Tibial nerve (tissue), 4 donors: ENCODE measurements at regions not wholly inside any gene's neighbourhood (a gene's known extent, or its start where the extent isn't known, plus 50 kb on each side); places are given as distances from the start of the nearest gene placed in this dataset.

Experiments used
- EP300 ChIP-seq, 2 donors: sonication (generic); formaldehyde crosslinking; IDR thresholded peaks; one replicate each; pipeline ENCODE4 v1.6.1; 2017; ENCODE audit warnings: antibody characterized with exemption in 2 of 2, mild to moderate bottlenecking in 1 of 2
- POLR2A ChIP-seq, 2 donors: fragments of 450-650 bp; IDR thresholded peaks; one replicate each; pipeline ENCODE4 v1.6.1; 2017; ENCODE audit warnings: antibody characterized with exemption in 2 of 2, mild to moderate bottlenecking in 2 of 2, moderate library complexity in 2 of 2
- TF ChIP-seq, protein P1 (sequence below), 5 experiments: fragments of 200-600 bp in 3 of 5; fragments of 450-650 bp in 2 of 5; sonication (generic) in 3 of 5; IDR thresholded peaks; one replicate each; pipeline ENCODE4 v1.5.1; 2016 to 2019; ENCODE audit warnings: antibody characterized with exemption in 5 of 5, mild to moderate bottlenecking in 3 of 5, moderate library complexity in 2 of 5

GRCh38 chrX:35251226-35251625 lies 308.6 kb downstream of the FAM47B start:
- TF ChIP-seq, protein P1, sequence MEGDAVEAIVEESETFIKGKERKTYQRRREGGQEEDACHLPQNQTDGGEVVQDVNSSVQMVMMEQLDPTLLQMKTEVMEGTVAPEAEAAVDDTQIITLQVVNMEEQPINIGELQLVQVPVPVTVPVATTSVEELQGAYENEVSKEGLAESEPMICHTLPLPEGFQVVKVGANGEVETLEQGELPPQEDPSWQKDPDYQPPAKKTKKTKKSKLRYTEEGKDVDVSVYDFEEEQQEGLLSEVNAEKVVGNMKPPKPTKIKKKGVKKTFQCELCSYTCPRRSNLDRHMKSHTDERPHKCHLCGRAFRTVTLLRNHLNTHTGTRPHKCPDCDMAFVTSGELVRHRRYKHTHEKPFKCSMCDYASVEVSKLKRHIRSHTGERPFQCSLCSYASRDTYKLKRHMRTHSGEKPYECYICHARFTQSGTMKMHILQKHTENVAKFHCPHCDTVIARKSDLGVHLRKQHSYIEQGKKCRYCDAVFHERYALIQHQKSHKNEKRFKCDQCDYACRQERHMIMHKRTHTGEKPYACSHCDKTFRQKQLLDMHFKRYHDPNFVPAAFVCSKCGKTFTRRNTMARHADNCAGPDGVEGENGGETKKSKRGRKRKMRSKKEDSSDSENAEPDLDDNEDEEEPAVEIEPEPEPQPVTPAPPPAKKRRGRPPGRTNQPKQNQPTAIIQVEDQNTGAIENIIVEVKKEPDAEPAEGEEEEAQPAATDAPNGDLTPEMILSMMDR (IDR thresholded peaks at IDR 0.05): no peak
- TF ChIP-seq EP300 (IDR thresholded peaks at IDR 0.05) (no peak), POLR2A (IDR thresholded peaks at IDR 0.05) (no peak)
